ENCODE measurements at regions not wholly inside any gene's neighbourhood (a gene's known extent, or its start where the extent isn't known, plus 50 kb on each side); places are given as distances from the start of the nearest gene placed in this dataset.

- H4K8ac ChIP-seq (replicated peaks; ENCODE audit: insufficient read length, low read depth, low read length) = no peak overlapping the region
- no peaks in the 10 kb centered on the region for H3K4me1 ChIP-seq (ENCODE audit: insufficient read depth, low read length)
- H4K20me1 ChIP-seq (ENCODE audit: control insufficient read depth, insufficient read depth, insufficient read length) = no peaks in the 10 kb centered on the region
- peaks cover 2 to 3% of the 10 kb centered on the region in 2 experiments; a peak in 2 of 5 replicates for H3K9me3 Mint-ChIP-seq
- H3K79me1 ChIP-seq (ENCODE audit: insufficient read depth, low read depth, low read length, poor library complexity, severe bottlenecking) = no peaks in the 10 kb centered on the region
- H3K18ac ChIP-seq (ENCODE audit: insufficient read length, low read depth, low read length) = no peak overlapping the region
- H3K9ac ChIP-seq (ENCODE audit: extremely low read depth, insufficient read length, low read length) = no peak overlapping the region
- no peak overlapping the region for H2AK5ac ChIP-seq (ENCODE audit: insufficient read length, low read length)
- no peaks in the 10 kb centered on the region; the same call in 1 of the 2 replicates for H3K27me3 Mint-ChIP-seq (ENCODE audit: low read depth)
- peaks cover 0 to 11% (median 6%) of the 10 kb centered on the region in 3 experiments; a peak in 4 of 7 replicates for H3K36me3 Mint-ChIP-seq (ENCODE audit: insufficient read depth in 1 of 3, low read depth in 3 of 3)
- no peak overlapping the region for H3K27ac Mint-ChIP-seq
- H3K27me3 ChIP-seq (ENCODE audit: insufficient read depth, low read length) = no peaks in the 10 kb centered on the region
- H3K14ac ChIP-seq (ENCODE audit: insufficient read depth, low read length) = no peak overlapping the region
- H3K56ac ChIP-seq (ENCODE audit: insufficient read length, low read depth, low read length) = no peak overlapping the region
- H3K79me2 ChIP-seq (ENCODE audit: insufficient read depth, low read length) = no peaks in the 10 kb centered on the region
- no peak overlapping the region for H3K23ac ChIP-seq (ENCODE audit: insufficient read length, low read depth, low read length)
- no peak overlapping the region for H2AFZ ChIP-seq (ENCODE audit: low read length)
- no peak overlapping the region for H4K91ac ChIP-seq (ENCODE audit: insufficient read length, low read depth, low read length)
- H3K9me3 ChIP-seq (ENCODE audit: control insufficient read depth, low read depth, low read length) = no peaks in the 10 kb centered on the region
- no peak overlapping the region for H2BK15ac ChIP-seq (ENCODE audit: low read depth, low read length)
- no peak overlapping the region for H4K5ac ChIP-seq (ENCODE audit: insufficient read length, low read depth, low read length)
- no peak for TF ChIP-seq CTCF (conservative IDR thresholded peaks at IDR 0.05)
- no peak overlapping the region for H2BK120ac ChIP-seq (ENCODE audit: low read depth, low read length, poor library complexity, severe bottlenecking)
- no peak overlapping the region for H3T11ph ChIP-seq (ENCODE audit: low read length)
- H3K27ac ChIP-seq (ENCODE audit: insufficient read length, low read depth, low read length) = no peak overlapping the region
- H3K4me3 Mint-ChIP-seq = no peak overlapping the region
- H3K4me2 ChIP-seq (ENCODE audit: insufficient read depth, insufficient read length, low read length) = no peak overlapping the region
- H2BK20ac ChIP-seq (ENCODE audit: low read depth, low read length, poor library complexity, severe bottlenecking) = no peak overlapping the region
- DNase-seq = no peak
- H3K23me2 ChIP-seq (ENCODE audit: insufficient read length, low read depth, low read length, poor library complexity, severe bottlenecking) = no peaks in the 10 kb centered on the region
- H3K4ac ChIP-seq (ENCODE audit: low read depth, low read length) = no peak overlapping the region
- H2BK5ac ChIP-seq (ENCODE audit: insufficient read length, low read length) = no peak overlapping the region
- peaks cover 22 to 23% of the 10 kb centered on the region in 2 experiments for H3K4me1 Mint-ChIP-seq
- no peak overlapping the region for H2BK12ac ChIP-seq (ENCODE audit: insufficient read length, low read depth, low read length)
- WGBS (ENCODE audit: extremely low coverage, insufficient read length, low lambda C conversion rate) = no CpG with 5 or more reads among the region's 1 CpG
These were observed 413.8 kb upstream of the MEX3C start for GRCh38 chr18:51611326-51611725.
